ENCODE measurements at regions not wholly inside any gene's neighbourhood (a gene's known extent, or its start where the extent isn't known, plus 50 kb on each side); places are given as distances from the start of the nearest gene placed in this dataset.

- no peak for DNase-seq (ENCODE audit: low spot score in 2 of 2)
- no peak for TF ChIP-seq POLR2A (IDR thresholded peaks at IDR 0.05)
- TF ChIP-seq CTCF (IDR thresholded peaks at IDR 0.05): no peak
- no peak for TF ChIP-seq POLR2AphosphoS5 (IDR thresholded peaks at IDR 0.05)
- intact Hi-C loops (cut with DNase I; ENCODE audit: low total_unique reads): no loop called here
- no peaks in the 10 kb centered on the region for H3K36me3 ChIP-seq
- H3K27ac ChIP-seq: no peak overlapping the region
- peaks cover 3 to 9% of the 10 kb centered on the region in 2 donors for H3K4me1 ChIP-seq
- no peaks in the 10 kb centered on the region for H3K27me3 ChIP-seq
- H3K9me3 ChIP-seq: no peaks in the 10 kb centered on the region
- peak overlapping the region; percentile 29 to 59 (median 36) for H3K4me3 ChIP-seq
These were observed 58.9 kb downstream of the DHRS2 start for GRCh38 chr14:23694949-23695663.

- Histone ChIP-seq H3K4me3 (peak overlapping the region; percentile 29 to 59 (median 36)), H3K4me1 (peaks cover 3 to 9% of the 10 kb centered on the region in 2 donors), H3K9me3 (no peaks in the 10 kb centered on the region), H3K27me3 (no peaks in the 10 kb centered on the region), H3K27ac (no peak overlapping the region), H3K36me3 (no peaks in the 10 kb centered on the region)
- no peak for DNase-seq (ENCODE audit: low spot score in 2 of 2)
- intact Hi-C loops (cut with DNase I; ENCODE audit: low total_unique reads): no loop called here
- TF ChIP-seq POLR2AphosphoS5 (IDR thresholded peaks at IDR 0.05) (no peak), POLR2A (IDR thresholded peaks at IDR 0.05) (no peak), CTCF (IDR thresholded peaks at IDR 0.05) (no peak)
These were observed 59.5 kb downstream of the DHRS2 start for GRCh38 chr14:23695664-23695999.

- TF ChIP-seq CTCF (IDR thresholded peaks at IDR 0.05) (no peak), POLR2AphosphoS5 (IDR thresholded peaks at IDR 0.05) (no peak), POLR2A (IDR thresholded peaks at IDR 0.05) (no peak)
- Histone ChIP-seq H3K4me1 (peaks cover 3 to 9% of the 10 kb centered on the region in 2 donors), H3K36me3 (no peaks in the 10 kb centered on the region), H3K27ac (no peak overlapping the region), H3K4me3 (no peak overlapping the region), H3K27me3 (no peaks in the 10 kb centered on the region), H3K9me3 (no peaks in the 10 kb centered on the region)
- intact Hi-C loops (cut with DNase I; ENCODE audit: low total_unique reads): no loop called here
- no peak for DNase-seq (ENCODE audit: low spot score in 2 of 2)
These were observed 60.6 kb downstream of the DHRS2 start for GRCh38 chr14:23696701-23697239.

- H3K27ac ChIP-seq: no peak overlapping the region
- no peaks in the 10 kb centered on the region for H3K27me3 ChIP-seq
- H3K4me3 ChIP-seq: no peak overlapping the region
- intact Hi-C loops (cut with DNase I; ENCODE audit: low total_unique reads): no loop called here
- DNase-seq (ENCODE audit: low spot score in 2 of 2): no peak
- TF ChIP-seq POLR2A (IDR thresholded peaks at IDR 0.05) (no peak), POLR2AphosphoS5 (IDR thresholded peaks at IDR 0.05) (no peak), CTCF (IDR thresholded peaks at IDR 0.05) (no peak)
- H3K36me3 ChIP-seq: no peaks in the 10 kb centered on the region
- H3K4me1 ChIP-seq: peaks cover 3 to 9% of the 10 kb centered on the region in 2 donors
- no peaks in the 10 kb centered on the region for H3K9me3 ChIP-seq
These were observed 61.5 kb downstream of the DHRS2 start for GRCh38 chr14:23697680-23698079.

GRCh38 chr14:23702656-23703426, 66.7 kb downstream of the DHRS2 start:
- Histone ChIP-seq H3K9me3 (peaks cover 0 to 6% of the 10 kb centered on the region in 2 donors), H3K4me3 (no peak overlapping the region), H3K27me3 (no peaks in the 10 kb centered on the region), H3K4me1 (no peaks in the 10 kb centered on the region), H3K36me3 (no peaks in the 10 kb centered on the region), H3K27ac (no peak overlapping the region)
- intact Hi-C loops (cut with DNase I; ENCODE audit: low total_unique reads): no loop called here
- TF ChIP-seq POLR2A (IDR thresholded peaks at IDR 0.05): no peak
- no peak for TF ChIP-seq CTCF (IDR thresholded peaks at IDR 0.05)
- no peak for TF ChIP-seq POLR2AphosphoS5 (IDR thresholded peaks at IDR 0.05)
- DNase-seq (ENCODE audit: low spot score in 2 of 2): no peak
